ENCODE measurements at regions not wholly inside any gene's neighbourhood (a gene's known extent, or its start where the extent isn't known, plus 50 kb on each side); places are given as distances from the start of the nearest gene placed in this dataset.

- no peak for DNase-seq (ENCODE audit: low spot score)
- ChIA-PET CTCF (interaction anchor here (0.6 kb wide), 1 partner anchor 43 kb away, joined by 3 read pairs; no protein-coding TSS in a partner anchor), POLR2A (ENCODE audit: low non-redundant PET) (no interaction called here)
- H3K27ac ChIP-seq: no peak overlapping the region
- TF ChIP-seq CTCF (conservative IDR thresholded peaks at IDR 0.05; ENCODE audit: low read depth): no peak
Observed at GRCh38 chr17:36736201-36737156, 135.1 kb downstream of the MRM1 start.

GRCh38 chr17:36739208-36739607, 137.8 kb downstream of the MRM1 start:
- H3K27ac ChIP-seq: no peak overlapping the region
- ChIA-PET CTCF (no interaction called here), POLR2A (ENCODE audit: low non-redundant PET) (interaction anchor here (0.6 kb wide), 1 partner anchor 177 kb away, joined by 4 read pairs; no protein-coding TSS in a partner anchor)
- no peak for TF ChIP-seq CTCF (conservative IDR thresholded peaks at IDR 0.05; ENCODE audit: low read depth)
- no peak for DNase-seq (ENCODE audit: low spot score)

- no peak for DNase-seq (ENCODE audit: low spot score)
- POLR2A ChIA-PET (ENCODE audit: low non-redundant PET): no interaction called here
- TF ChIP-seq CTCF (conservative IDR thresholded peaks at IDR 0.05; ENCODE audit: low read depth): no peak
- H3K27ac ChIP-seq: no peak overlapping the region
- CTCF ChIA-PET: no interaction called here
Observed at GRCh38 chr17:36740157-36740556, 138.8 kb downstream of the MRM1 start.

- no peak overlapping the region for H3K27ac ChIP-seq
- CTCF ChIA-PET: no interaction called here
- no peak for TF ChIP-seq CTCF (conservative IDR thresholded peaks at IDR 0.05; ENCODE audit: low read depth)
- POLR2A ChIA-PET (ENCODE audit: low non-redundant PET): no interaction called here
- no peak for DNase-seq (ENCODE audit: low spot score)
Observed at GRCh38 chr17:36741019-36741902, 139.9 kb downstream of the MRM1 start.

- no peak for DNase-seq (ENCODE audit: low spot score)
- CTCF ChIA-PET: interaction anchor here (0.7 kb wide), 1 partner anchor 95 kb away, joined by 3 read pairs; no protein-coding TSS in a partner anchor
- TF ChIP-seq CTCF (conservative IDR thresholded peaks at IDR 0.05; ENCODE audit: low read depth): no peak
- POLR2A ChIA-PET (ENCODE audit: low non-redundant PET): no interaction called here
- no peak overlapping the region for H3K27ac ChIP-seq
Observed at GRCh38 chr17:36742267-36743000, 141.1 kb downstream of the MRM1 start.

- ChIA-PET CTCF (no interaction called here), POLR2A (ENCODE audit: low non-redundant PET) (no interaction called here)
- no peak for TF ChIP-seq CTCF (conservative IDR thresholded peaks at IDR 0.05; ENCODE audit: low read depth)
- H3K27ac ChIP-seq: no peak overlapping the region
- no peak for DNase-seq (ENCODE audit: low spot score)
Observed at GRCh38 chr17:36743130-36743529, 141.7 kb downstream of the MRM1 start.

All from RWPE1 (cell line).